ENCODE measurements at regions not wholly inside any gene's neighbourhood (a gene's known extent, or its start where the extent isn't known, plus 50 kb on each side); places are given as distances from the start of the nearest gene placed in this dataset.
"Not testable (repeated sequence)": the region's sequence is repeated elsewhere in the genome, so short reads cannot be mapped to it uniquely, and the experiment has no call there.

DNA sequence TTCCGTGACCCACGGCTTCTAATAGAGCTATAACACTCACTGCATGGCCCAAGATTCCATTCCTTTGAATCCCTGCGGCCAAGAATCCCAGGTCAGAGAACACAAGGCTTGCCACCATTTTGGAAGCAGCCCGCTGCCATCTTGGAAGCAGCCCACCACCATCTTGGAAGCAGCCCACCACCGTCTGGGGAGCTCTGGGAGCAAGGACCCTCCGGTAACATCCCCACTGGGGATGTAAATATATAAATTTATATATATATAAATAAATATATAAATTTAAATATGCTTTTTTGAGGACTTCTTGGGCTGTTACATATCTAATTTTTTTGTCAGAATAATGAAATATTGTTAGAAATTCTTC, 122.4 kb downstream of the FAM170A start:
- Mint-ChIP-seq H3K36me3 (ENCODE audit: insufficient read depth, unreplicated experiment) (no peaks in the 10 kb centered on the region), H3K9me3 (ENCODE audit: low read depth, unreplicated experiment) (peaks cover 2% of the 10 kb centered on the region), H3K27ac (ENCODE audit: unreplicated experiment) (no peak overlapping the region), H3K27me3 (ENCODE audit: unreplicated experiment) (no peaks in the 10 kb centered on the region), H3K4me3 (ENCODE audit: low read depth, unreplicated experiment) (no peak overlapping the region), H3K4me1 (ENCODE audit: low read depth, unreplicated experiment) (no peaks in the 10 kb centered on the region)
- BruUV-seq (replicated peaks) = no TSS peak
- intact Hi-C loops (cut with micrococcal nuclease; ENCODE audit: unreplicated experiment) = no loop called here
- DNase-seq = no peak
- CTCF ChIA-PET = no interaction called here
- TF ChIP-seq CTCF (IDR thresholded peaks at IDR 0.05; ENCODE audit: unreplicated experiment) = no peak

DNA sequence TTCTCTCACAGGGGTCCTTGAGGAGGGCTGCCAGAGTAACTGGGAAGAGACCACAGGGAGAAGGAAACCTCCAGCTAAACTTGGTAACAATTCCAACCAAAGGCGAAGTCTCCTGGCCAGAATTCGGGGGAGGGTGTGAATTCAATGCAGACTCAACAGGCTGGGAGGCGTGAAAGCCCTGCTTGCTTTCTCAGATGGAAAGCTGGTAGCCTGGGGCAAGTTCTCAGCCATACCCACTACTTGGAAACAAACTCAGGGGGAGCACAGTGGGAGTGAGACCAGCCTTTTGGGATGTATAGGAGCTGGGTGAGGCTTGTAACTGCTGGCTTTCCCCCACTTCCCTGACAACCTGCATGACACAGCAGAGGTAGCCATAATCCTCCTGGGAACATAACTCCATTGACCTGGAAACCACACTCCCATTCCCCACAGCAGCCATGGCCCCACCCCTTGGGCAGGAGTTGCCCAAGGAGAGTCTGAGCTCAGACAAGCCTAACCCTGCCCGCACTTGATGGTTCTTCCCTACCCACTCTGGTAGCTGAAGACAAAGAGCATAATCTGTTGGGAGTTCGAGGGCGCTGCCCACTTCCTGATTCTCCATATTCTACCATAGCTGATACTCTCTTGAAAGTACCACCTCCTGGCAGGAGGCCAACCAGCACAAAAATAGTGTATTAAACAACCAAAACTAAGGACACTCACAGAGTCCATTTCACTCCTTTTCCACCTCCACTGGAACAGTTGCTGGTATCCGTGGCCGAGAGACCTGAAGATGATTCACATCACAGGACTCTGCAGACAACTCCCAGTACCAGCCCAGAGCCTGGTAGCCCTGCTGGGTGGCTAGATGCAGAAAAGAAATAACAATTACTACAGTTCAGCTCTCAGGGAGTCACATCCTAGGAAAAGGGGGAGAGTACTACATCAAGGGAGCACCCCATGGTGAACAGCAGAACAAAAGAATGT, 123.8 kb downstream of the FAM170A start:
- BruUV-seq (replicated peaks) = no TSS peak
- H3K9me3 Mint-ChIP-seq (ENCODE audit: low read depth, unreplicated experiment) = peaks cover 2% of the 10 kb centered on the region
- H3K27ac Mint-ChIP-seq (ENCODE audit: unreplicated experiment) = no peak overlapping the region
- H3K4me3 Mint-ChIP-seq (ENCODE audit: low read depth, unreplicated experiment) = no peak overlapping the region
- no peaks in the 10 kb centered on the region for H3K36me3 Mint-ChIP-seq (ENCODE audit: insufficient read depth, unreplicated experiment)
- intact Hi-C loops (cut with micrococcal nuclease; ENCODE audit: unreplicated experiment) = no loop called here
- H3K4me1 Mint-ChIP-seq (ENCODE audit: low read depth, unreplicated experiment) = no peaks in the 10 kb centered on the region
- no peak for TF ChIP-seq CTCF (IDR thresholded peaks at IDR 0.05; ENCODE audit: unreplicated experiment)
- CTCF ChIA-PET = no interaction called here
- H3K27me3 Mint-ChIP-seq (ENCODE audit: unreplicated experiment) = no peaks in the 10 kb centered on the region
- no peak for DNase-seq

DNA sequence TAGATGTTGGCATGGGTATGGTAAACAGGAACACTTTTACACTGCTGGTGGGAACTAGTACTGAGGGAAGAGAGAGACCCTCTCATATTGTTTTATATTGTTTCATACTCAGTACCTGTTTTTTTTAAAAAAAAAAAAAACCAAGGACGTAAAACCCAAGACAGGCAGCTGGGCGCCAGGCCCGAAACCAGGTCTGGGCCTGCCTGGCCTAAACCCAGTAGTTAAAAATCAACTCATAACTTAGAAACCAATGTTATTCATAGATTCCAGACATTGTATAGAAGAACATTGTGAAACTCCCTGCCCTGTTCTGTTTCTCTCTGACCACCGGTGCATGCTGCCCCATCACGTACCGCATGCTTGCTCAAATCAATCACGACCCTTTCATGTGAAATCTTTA, 125.5 kb downstream of the FAM170A start:
- H3K27ac Mint-ChIP-seq (ENCODE audit: unreplicated experiment); intact Hi-C loops (cut with micrococcal nuclease; ENCODE audit: unreplicated experiment); DNase-seq; H3K9me3 Mint-ChIP-seq (ENCODE audit: low read depth, unreplicated experiment); CTCF ChIA-PET; H3K4me1 Mint-ChIP-seq (ENCODE audit: low read depth, unreplicated experiment); H3K4me3 Mint-ChIP-seq (ENCODE audit: low read depth, unreplicated experiment); BruUV-seq (replicated peaks); H3K36me3 Mint-ChIP-seq (ENCODE audit: insufficient read depth, unreplicated experiment); H3K27me3 Mint-ChIP-seq (ENCODE audit: unreplicated experiment): not testable (repeated sequence)

DNA sequence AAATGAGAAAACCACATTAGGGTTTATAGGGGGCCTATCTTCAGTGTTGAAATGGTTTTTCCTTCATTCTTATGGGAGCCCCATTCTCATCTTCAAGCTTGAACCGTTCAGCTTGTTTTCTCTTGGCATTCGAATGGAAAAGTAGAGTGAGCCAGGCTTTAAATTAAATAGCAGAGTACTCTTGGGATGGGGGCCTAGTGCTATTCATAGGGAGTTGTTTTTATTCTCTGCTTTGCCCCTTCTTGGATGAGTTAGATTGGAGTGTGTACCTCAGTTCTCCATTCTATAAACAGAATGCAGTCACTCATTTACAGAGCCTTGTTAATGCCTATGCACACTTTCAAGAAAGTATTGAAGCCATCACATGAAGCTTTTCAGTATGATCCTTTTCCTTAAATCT, 127.9 kb downstream of the FAM170A start:
- no peaks in the 10 kb centered on the region for H3K9me3 Mint-ChIP-seq (ENCODE audit: low read depth, unreplicated experiment)
- no peak overlapping the region for H3K27ac Mint-ChIP-seq (ENCODE audit: unreplicated experiment)
- no peak for DNase-seq
- intact Hi-C loops (cut with micrococcal nuclease; ENCODE audit: unreplicated experiment) = no loop called here
- no peak overlapping the region for H3K4me3 Mint-ChIP-seq (ENCODE audit: low read depth, unreplicated experiment)
- H3K4me1 Mint-ChIP-seq (ENCODE audit: low read depth, unreplicated experiment) = no peaks in the 10 kb centered on the region
- H3K36me3 Mint-ChIP-seq (ENCODE audit: insufficient read depth, unreplicated experiment) = no peaks in the 10 kb centered on the region
- no peaks in the 10 kb centered on the region for H3K27me3 Mint-ChIP-seq (ENCODE audit: unreplicated experiment)
- TF ChIP-seq CTCF (IDR thresholded peaks at IDR 0.05; ENCODE audit: unreplicated experiment) = no peak
- BruUV-seq (replicated peaks) = no TSS peak
- CTCF ChIA-PET = no interaction called here
